ENCODE measurements at regions not wholly inside any gene's neighbourhood (a gene's known extent, or its start where the extent isn't known, plus 50 kb on each side); places are given as distances from the start of the nearest gene placed in this dataset.

- no peaks in the 10 kb centered on the region for H3K4me1 ChIP-seq (ENCODE audit: low read depth, poor library complexity, severe bottlenecking)
- no peaks in the 10 kb centered on the region for H4K20me1 ChIP-seq (ENCODE audit: insufficient read depth)
- H3K4me2 ChIP-seq = no peak overlapping the region
- no peaks in the 10 kb centered on the region for H3K27me3 ChIP-seq (ENCODE audit: insufficient read depth, low read depth)
- H2AFZ ChIP-seq (ENCODE audit: low read depth) = no peak overlapping the region
- TF ChIP-seq CTCF (conservative IDR thresholded peaks at IDR 0.05; ENCODE audit: low read depth, low read length) = no peak
- no peaks in the 10 kb centered on the region for H3K36me3 ChIP-seq (ENCODE audit: insufficient read depth)
- no peak overlapping the region for H3K27ac ChIP-seq
- no peak overlapping the region for H3K4me3 ChIP-seq (IDR thresholded peaks at IDR 0.05; ENCODE audit: insufficient read depth, low read depth, low read length)
- H3K9ac ChIP-seq = no peak overlapping the region
- H3K79me2 ChIP-seq (ENCODE audit: insufficient read depth, low read depth) = no peaks in the 10 kb centered on the region
Observed at GRCh38 chr10:24008164-24009091, 200.5 kb upstream of the KIAA1217 start.

GRCh38 chr10:24009115-24009514 is 199.8 kb upstream of the KIAA1217 start:
- no peaks in the 10 kb centered on the region for H3K27me3 ChIP-seq (ENCODE audit: insufficient read depth, low read depth)
- no peaks in the 10 kb centered on the region for H3K79me2 ChIP-seq (ENCODE audit: insufficient read depth, low read depth)
- H3K4me3 ChIP-seq (IDR thresholded peaks at IDR 0.05; ENCODE audit: insufficient read depth, low read depth, low read length) = no peak overlapping the region
- no peak for TF ChIP-seq CTCF (conservative IDR thresholded peaks at IDR 0.05; ENCODE audit: low read depth, low read length)
- H2AFZ ChIP-seq (ENCODE audit: low read depth) = no peak overlapping the region
- no peaks in the 10 kb centered on the region for H4K20me1 ChIP-seq (ENCODE audit: insufficient read depth)
- no peak overlapping the region for H3K9ac ChIP-seq
- no peaks in the 10 kb centered on the region for H3K36me3 ChIP-seq (ENCODE audit: insufficient read depth)
- H3K27ac ChIP-seq = no peak overlapping the region
- H3K4me1 ChIP-seq (ENCODE audit: low read depth, poor library complexity, severe bottlenecking) = no peaks in the 10 kb centered on the region
- H3K4me2 ChIP-seq = no peak overlapping the region

- no peak overlapping the region for H3K9ac ChIP-seq
- H3K4me3 ChIP-seq (IDR thresholded peaks at IDR 0.05; ENCODE audit: insufficient read depth, low read depth, low read length) = no peak overlapping the region
- H4K20me1 ChIP-seq (ENCODE audit: insufficient read depth) = no peaks in the 10 kb centered on the region
- TF ChIP-seq CTCF (conservative IDR thresholded peaks at IDR 0.05; ENCODE audit: low read depth, low read length) = no peak
- H3K27ac ChIP-seq = no peak overlapping the region
- H3K4me1 ChIP-seq (ENCODE audit: low read depth, poor library complexity, severe bottlenecking) = no peaks in the 10 kb centered on the region
- H3K27me3 ChIP-seq (ENCODE audit: insufficient read depth, low read depth) = no peaks in the 10 kb centered on the region
- H3K36me3 ChIP-seq (ENCODE audit: insufficient read depth) = no peaks in the 10 kb centered on the region
- H3K79me2 ChIP-seq (ENCODE audit: insufficient read depth, low read depth) = no peaks in the 10 kb centered on the region
- no peak overlapping the region for H3K4me2 ChIP-seq
- no peak overlapping the region for H2AFZ ChIP-seq (ENCODE audit: low read depth)
Observed at GRCh38 chr10:24009736-24010135, 199.2 kb upstream of the KIAA1217 start.

GRCh38 chr10:24010436-24010970 is 198.4 kb upstream of the KIAA1217 start:
- no peaks in the 10 kb centered on the region for H3K4me1 ChIP-seq (ENCODE audit: low read depth, poor library complexity, severe bottlenecking)
- no peaks in the 10 kb centered on the region for H3K36me3 ChIP-seq (ENCODE audit: insufficient read depth)
- H3K9ac ChIP-seq = no peak overlapping the region
- no peaks in the 10 kb centered on the region for H3K79me2 ChIP-seq (ENCODE audit: insufficient read depth, low read depth)
- H3K4me3 ChIP-seq (IDR thresholded peaks at IDR 0.05; ENCODE audit: insufficient read depth, low read depth, low read length) = no peak overlapping the region
- H3K4me2 ChIP-seq = no peak overlapping the region
- no peak for TF ChIP-seq CTCF (conservative IDR thresholded peaks at IDR 0.05; ENCODE audit: low read depth, low read length)
- H3K27me3 ChIP-seq (ENCODE audit: insufficient read depth, low read depth) = no peaks in the 10 kb centered on the region
- no peak overlapping the region for H3K27ac ChIP-seq
- H4K20me1 ChIP-seq (ENCODE audit: insufficient read depth) = no peaks in the 10 kb centered on the region
- no peak overlapping the region for H2AFZ ChIP-seq (ENCODE audit: low read depth)

Measured in KMS-11 (cell line).